ENCODE measurements at regions not wholly inside any gene's neighbourhood (a gene's known extent, or its start where the extent isn't known, plus 50 kb on each side); places are given as distances from the start of the nearest gene placed in this dataset.

DNA sequence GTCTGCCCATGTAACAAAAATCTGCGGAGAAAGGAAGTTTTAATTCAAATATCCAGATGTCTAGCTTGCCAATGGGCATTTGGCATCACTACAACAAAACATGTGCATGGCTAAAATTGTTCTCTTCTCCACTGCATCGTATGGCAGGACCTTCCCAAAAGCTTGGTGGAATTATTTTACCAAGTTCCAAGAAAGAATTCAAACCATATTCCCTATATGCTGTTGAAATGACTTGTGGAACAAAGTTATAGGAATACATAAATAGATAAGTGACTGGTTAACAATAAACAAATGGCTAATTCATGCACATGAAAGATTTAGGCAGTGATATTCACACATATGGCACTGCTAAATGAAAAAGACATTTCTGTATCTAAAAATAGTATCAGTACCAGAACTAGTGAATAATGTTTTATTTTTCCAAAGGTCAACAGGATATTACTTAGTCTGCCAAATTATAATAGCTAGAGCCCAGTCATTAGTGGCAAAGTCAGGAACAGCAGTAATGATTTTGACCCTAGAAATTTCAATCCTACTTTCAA lies 425.4 kb upstream of the VRK2 start:
- ChIA-PET CTCF (no interaction called here), POLR2A (no interaction called here)
- H3K4me3 Mint-ChIP-seq (ENCODE audit: unreplicated experiment) = no peak overlapping the region
- no peaks in the 10 kb centered on the region for H3K36me3 Mint-ChIP-seq (ENCODE audit: insufficient read depth, unreplicated experiment)
- TF ChIP-seq CTCF (IDR thresholded peaks at IDR 0.05; ENCODE audit: unreplicated experiment) = no peak
- no peak overlapping the region for H3K27ac Mint-ChIP-seq (ENCODE audit: low read depth, unreplicated experiment)
- no peaks in the 10 kb centered on the region for H3K4me1 Mint-ChIP-seq (ENCODE audit: insufficient read depth, unreplicated experiment)
- intact Hi-C loops (cut with micrococcal nuclease) = no loop called here
- no peak for DNase-seq (ENCODE audit: unreplicated experiment)
- H3K9me3 Mint-ChIP-seq (ENCODE audit: unreplicated experiment) = no peaks in the 10 kb centered on the region
- no peaks in the 10 kb centered on the region for H3K27me3 Mint-ChIP-seq (ENCODE audit: insufficient read depth, unreplicated experiment)
- no TSS peak for BruUV-seq (replicated peaks)

DNA sequence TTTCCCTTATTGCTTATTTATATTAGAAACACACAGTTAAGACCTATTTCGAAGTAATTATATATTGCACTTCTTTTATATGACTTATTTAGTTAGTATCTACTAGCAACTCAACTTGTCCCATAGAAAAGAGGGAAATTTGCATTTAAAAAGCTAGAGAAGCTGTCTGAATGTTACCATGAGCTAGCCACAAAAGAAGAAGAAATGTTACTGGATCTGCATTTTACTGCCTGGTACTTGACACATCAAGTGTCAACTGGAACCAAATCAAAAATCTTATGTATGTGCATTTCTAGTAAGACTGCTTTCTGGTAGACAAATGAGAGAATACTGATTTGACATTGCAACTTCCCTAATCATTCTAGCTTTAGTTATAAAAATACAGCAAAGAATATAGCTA lies 424.6 kb upstream of the VRK2 start:
- no peak overlapping the region for H3K4me3 Mint-ChIP-seq (ENCODE audit: unreplicated experiment)
- ChIA-PET CTCF (interaction anchor here (0.6 kb wide), 1 partner anchor 54 kb away, joined by 3 read pairs; no protein-coding TSS in a partner anchor), POLR2A (no interaction called here)
- DNase-seq (ENCODE audit: unreplicated experiment) = no peak
- no TSS peak for BruUV-seq (replicated peaks)
- no peaks in the 10 kb centered on the region for H3K4me1 Mint-ChIP-seq (ENCODE audit: insufficient read depth, unreplicated experiment)
- no peaks in the 10 kb centered on the region for H3K9me3 Mint-ChIP-seq (ENCODE audit: unreplicated experiment)
- no peaks in the 10 kb centered on the region for H3K27me3 Mint-ChIP-seq (ENCODE audit: insufficient read depth, unreplicated experiment)
- intact Hi-C loops (cut with micrococcal nuclease) = no loop called here
- no peaks in the 10 kb centered on the region for H3K36me3 Mint-ChIP-seq (ENCODE audit: insufficient read depth, unreplicated experiment)
- no peak for TF ChIP-seq CTCF (IDR thresholded peaks at IDR 0.05; ENCODE audit: unreplicated experiment)
- H3K27ac Mint-ChIP-seq (ENCODE audit: low read depth, unreplicated experiment) = no peak overlapping the region

GRCh38 chr2:57656198-57656597 lies 390.4 kb upstream of the VRK2 start:
- peaks cover 14% of the 10 kb centered on the region for H3K9me3 Mint-ChIP-seq (ENCODE audit: unreplicated experiment)
- H3K27ac Mint-ChIP-seq (ENCODE audit: low read depth, unreplicated experiment) = no peak overlapping the region
- intact Hi-C loops (cut with micrococcal nuclease) = no loop called here
- H3K4me3 Mint-ChIP-seq (ENCODE audit: unreplicated experiment) = no peak overlapping the region
- no peaks in the 10 kb centered on the region for H3K4me1 Mint-ChIP-seq (ENCODE audit: insufficient read depth, unreplicated experiment)
- H3K27me3 Mint-ChIP-seq (ENCODE audit: insufficient read depth, unreplicated experiment) = no peaks in the 10 kb centered on the region
- no TSS peak for BruUV-seq (replicated peaks)
- no peaks in the 10 kb centered on the region for H3K36me3 Mint-ChIP-seq (ENCODE audit: insufficient read depth, unreplicated experiment)
- no peak for TF ChIP-seq CTCF (IDR thresholded peaks at IDR 0.05; ENCODE audit: unreplicated experiment)
- no peak for DNase-seq (ENCODE audit: unreplicated experiment)
- CTCF ChIA-PET = no interaction called here
- POLR2A ChIA-PET = no interaction called here

DNA sequence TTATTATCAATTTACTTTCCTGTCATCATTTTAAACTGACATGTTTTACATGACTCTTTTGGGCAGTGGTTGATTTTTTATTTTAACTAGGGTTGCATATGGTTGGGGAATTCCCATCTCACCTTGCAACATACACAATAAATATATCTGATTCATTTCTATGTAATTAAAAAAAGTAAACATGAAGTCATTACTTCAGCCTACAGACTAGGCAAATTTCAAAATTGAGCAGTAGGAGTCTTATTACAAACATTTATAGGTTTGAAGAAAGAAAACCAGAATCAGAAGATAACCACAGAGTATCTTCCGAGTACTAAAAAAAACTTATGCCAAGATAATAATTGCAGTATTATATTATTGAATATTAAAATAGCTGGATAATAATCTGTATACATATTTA lies 377.0 kb upstream of the VRK2 start:
- intact Hi-C loops (cut with micrococcal nuclease) = no loop called here
- Mint-ChIP-seq H3K27ac (ENCODE audit: low read depth, unreplicated experiment) (no peak overlapping the region), H3K4me3 (ENCODE audit: unreplicated experiment) (no peak overlapping the region), H3K36me3 (ENCODE audit: insufficient read depth, unreplicated experiment) (no peaks in the 10 kb centered on the region), H3K4me1 (ENCODE audit: insufficient read depth, unreplicated experiment) (no peaks in the 10 kb centered on the region), H3K27me3 (ENCODE audit: insufficient read depth, unreplicated experiment) (no peaks in the 10 kb centered on the region), H3K9me3 (ENCODE audit: unreplicated experiment) (no peaks in the 10 kb centered on the region)
- ChIA-PET CTCF (no interaction called here), POLR2A (no interaction called here)
- no peak for TF ChIP-seq CTCF (IDR thresholded peaks at IDR 0.05; ENCODE audit: unreplicated experiment)
- DNase-seq (ENCODE audit: unreplicated experiment) = no peak
- BruUV-seq (replicated peaks) = no TSS peak
